Lower leg skin (tissue), 3 donors: ENCODE measurements at regions not wholly inside any gene's neighbourhood (a gene's known extent, or its start where the extent isn't known, plus 50 kb on each side); places are given as distances from the start of the nearest gene placed in this dataset.

ENCODE experiments used
- POLR2A ChIP-seq, 2 donors: fragments of 450-650 bp; IDR thresholded peaks; one replicate each; pipeline ENCODE4 v1.6.1; 2016 to 2017; ENCODE audit warnings: antibody characterized with exemption in 2 of 2, mild to moderate bottlenecking in 1 of 2, moderate library complexity in 1 of 2
- TF ChIP-seq, protein P1 (sequence below), 3 donors: fragments of 450-650 bp; IDR thresholded peaks; one replicate each; pipeline ENCODE4 v1.5.1; 2016; ENCODE audit warnings: antibody characterized with exemption in 3 of 3, mild to moderate bottlenecking in 3 of 3, moderate library complexity in 2 of 3

GRCh38 chr22:22408269-22408668 lies 100.3 kb downstream of the ZNF280B start:
- TF ChIP-seq, protein P1, sequence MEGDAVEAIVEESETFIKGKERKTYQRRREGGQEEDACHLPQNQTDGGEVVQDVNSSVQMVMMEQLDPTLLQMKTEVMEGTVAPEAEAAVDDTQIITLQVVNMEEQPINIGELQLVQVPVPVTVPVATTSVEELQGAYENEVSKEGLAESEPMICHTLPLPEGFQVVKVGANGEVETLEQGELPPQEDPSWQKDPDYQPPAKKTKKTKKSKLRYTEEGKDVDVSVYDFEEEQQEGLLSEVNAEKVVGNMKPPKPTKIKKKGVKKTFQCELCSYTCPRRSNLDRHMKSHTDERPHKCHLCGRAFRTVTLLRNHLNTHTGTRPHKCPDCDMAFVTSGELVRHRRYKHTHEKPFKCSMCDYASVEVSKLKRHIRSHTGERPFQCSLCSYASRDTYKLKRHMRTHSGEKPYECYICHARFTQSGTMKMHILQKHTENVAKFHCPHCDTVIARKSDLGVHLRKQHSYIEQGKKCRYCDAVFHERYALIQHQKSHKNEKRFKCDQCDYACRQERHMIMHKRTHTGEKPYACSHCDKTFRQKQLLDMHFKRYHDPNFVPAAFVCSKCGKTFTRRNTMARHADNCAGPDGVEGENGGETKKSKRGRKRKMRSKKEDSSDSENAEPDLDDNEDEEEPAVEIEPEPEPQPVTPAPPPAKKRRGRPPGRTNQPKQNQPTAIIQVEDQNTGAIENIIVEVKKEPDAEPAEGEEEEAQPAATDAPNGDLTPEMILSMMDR (IDR thresholded peaks at IDR 0.05): no peak
- TF ChIP-seq POLR2A (IDR thresholded peaks at IDR 0.05): no peak
